ENCODE measurements at regions not wholly inside any gene's neighbourhood (a gene's known extent, or its start where the extent isn't known, plus 50 kb on each side); places are given as distances from the start of the nearest gene placed in this dataset.

DNA sequence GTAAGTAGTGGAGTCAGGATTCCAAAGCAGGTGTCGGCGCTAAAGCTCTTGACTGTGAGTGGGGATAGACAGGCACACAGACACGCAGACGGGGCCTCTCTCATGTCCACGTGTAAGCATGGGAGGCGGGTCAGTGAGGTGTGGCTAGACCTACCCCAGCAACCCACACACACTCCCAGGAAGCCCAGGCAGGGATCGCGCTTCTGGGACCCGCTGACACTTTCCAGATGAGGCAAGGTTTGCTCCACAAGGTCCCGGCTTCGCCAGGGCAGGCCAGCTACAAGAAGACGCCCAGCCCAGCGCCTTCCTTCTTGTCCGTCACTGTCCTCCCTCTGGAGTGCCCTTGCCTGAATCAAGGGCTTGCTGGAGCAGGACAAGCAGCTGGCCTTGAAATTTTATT is 213.8 kb upstream of the RPL38 start:
- no peak for DNase-seq (ENCODE audit: low spot score)
- no peak for TF ChIP-seq CTCF (IDR thresholded peaks at IDR 0.05; ENCODE audit: extremely low read depth, missing control alignments)

DNA sequence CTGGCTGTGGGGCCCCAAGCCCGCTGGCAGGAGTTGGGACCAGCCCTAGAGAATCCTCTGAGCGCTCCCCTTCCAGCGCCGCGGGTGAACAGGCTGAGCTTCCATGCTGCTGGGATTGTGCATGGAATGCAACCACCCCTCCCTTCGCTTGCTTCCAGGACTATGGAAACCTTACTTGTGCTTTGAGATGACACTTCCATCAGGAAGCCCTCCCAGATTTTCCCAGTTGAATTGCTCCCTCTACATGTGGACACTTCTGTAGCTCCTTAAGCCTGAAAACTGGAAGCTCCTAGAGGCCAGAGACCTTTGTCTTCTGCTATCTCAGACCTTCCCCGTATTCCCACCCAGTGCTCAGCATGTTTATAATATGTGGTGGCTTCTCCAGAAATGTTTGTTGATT is 213.2 kb upstream of the RPL38 start:
- TF ChIP-seq CTCF (IDR thresholded peaks at IDR 0.05; ENCODE audit: extremely low read depth, missing control alignments), result no peak
- no peak for DNase-seq (ENCODE audit: low spot score)

DNA sequence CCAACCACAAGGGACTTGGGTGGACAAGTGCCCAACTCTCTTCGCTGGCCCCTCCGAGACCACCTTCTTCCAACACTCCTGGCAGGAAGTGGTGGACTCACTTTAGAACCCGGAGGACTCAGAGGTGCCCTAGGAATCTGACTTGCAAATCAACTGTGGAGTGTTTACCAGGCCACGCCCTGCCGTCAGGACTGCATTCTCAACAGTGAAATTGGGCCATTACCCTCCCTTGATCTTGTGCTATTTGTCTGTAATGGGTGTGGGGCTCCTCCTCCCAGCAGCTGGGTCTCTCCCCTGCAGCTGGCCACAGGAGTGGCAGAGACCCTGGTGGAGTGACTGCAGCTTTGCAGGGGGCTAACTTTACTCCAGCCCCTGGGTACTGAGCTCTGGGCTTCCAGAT is 212.2 kb upstream of the RPL38 start:
- no peak for DNase-seq (ENCODE audit: low spot score)
- TF ChIP-seq CTCF (IDR thresholded peaks at IDR 0.05; ENCODE audit: extremely low read depth, missing control alignments), result no peak

GRCh38 chr17:73994946-73995345 is 208.5 kb upstream of the RPL38 start:
- DNase-seq (ENCODE audit: low spot score), result no peak
- no peak for TF ChIP-seq CTCF (IDR thresholded peaks at IDR 0.05; ENCODE audit: extremely low read depth, missing control alignments)

DNA sequence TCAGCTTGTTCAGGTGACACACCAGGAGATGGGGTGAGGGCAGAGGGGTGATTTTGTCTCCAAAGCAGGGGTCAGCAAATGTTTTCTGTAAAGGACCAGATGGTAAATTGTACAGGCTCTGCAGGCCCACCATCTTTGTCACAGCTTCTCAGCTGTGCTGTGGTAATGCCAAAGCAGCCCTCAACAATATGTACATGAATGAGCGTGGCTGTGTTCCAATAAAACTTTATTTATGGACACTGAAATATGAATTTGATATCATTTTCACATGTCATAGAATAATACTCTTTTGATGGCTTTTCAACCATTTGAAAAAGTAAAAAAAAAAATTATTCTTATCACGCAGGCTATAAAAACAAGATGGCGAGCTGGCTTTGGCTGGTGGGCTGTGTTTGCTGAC is 206.4 kb upstream of the RPL38 start:
- no peak for DNase-seq (ENCODE audit: low spot score)
- TF ChIP-seq CTCF (IDR thresholded peaks at IDR 0.05; ENCODE audit: extremely low read depth, missing control alignments), result no peak

GRCh38 chr17:73998249-73998648 is 205.2 kb upstream of the RPL38 start:
- DNase-seq (ENCODE audit: low spot score), result no peak
- no peak for TF ChIP-seq CTCF (IDR thresholded peaks at IDR 0.05; ENCODE audit: extremely low read depth, missing control alignments)

DNA sequence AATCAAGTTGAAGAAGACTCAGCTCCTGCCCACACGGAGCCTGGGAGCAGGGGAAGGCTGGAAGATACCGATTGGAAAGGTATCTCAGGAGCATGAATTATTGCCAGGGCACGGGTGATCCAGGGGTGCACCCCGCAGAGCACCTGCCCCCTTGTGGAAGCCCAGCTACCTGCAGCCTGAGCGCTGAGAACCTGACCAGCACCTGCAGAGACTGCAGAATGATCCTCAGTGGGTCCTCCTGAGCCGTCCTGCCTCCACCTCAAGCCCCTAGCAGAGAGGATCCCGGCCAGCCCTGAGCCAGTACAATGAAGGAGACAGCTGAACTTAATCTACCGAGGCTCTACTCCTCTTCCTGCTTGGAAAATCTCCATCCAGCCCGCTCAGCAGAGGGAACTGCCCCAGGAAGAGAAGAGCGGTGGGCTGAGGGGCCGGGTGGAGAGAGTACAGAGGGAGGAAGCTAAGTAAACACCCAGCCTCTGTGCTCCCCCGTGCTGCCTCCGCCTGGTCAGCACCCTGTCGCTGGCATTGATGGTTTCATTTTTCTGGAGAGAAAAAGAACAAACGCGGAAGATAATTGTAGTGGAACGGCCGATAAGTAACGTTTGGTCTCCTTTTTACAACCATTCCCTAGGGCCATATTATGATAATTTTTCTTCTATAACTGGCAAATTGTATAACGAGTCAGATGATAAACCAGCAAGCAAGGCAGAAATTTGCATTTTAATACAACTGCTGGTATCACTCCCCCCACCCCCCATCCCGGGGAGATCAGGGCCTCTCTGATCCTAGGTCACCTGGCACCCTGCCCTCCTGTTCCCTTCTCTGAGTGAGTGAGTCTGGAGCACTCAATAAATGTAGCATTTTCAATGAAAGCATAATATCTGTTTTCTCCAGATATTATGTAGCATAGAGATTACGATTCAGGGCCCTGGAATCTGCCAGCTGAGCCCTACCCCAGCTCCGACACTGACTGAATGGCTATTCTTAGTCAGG is 204.5 kb upstream of the RPL38 start:
- peak; percentile 79 for TF ChIP-seq CTCF (IDR thresholded peaks at IDR 0.05; ENCODE audit: extremely low read depth, missing control alignments)
- peak; percentile 74 for DNase-seq (ENCODE audit: low spot score)

Data from GM20000 (cell line).